NK-92 (cell line): ENCODE measurements at regions not wholly inside any gene's neighbourhood (a gene's known extent, or its start where the extent isn't known, plus 50 kb on each side); places are given as distances from the start of the nearest gene placed in this dataset.

Experiments
- DNase-seq: peaks from one replicate; lab custom pipeline; 2025; ENCODE audit not compliant: unreplicated experiment; lab: John Stamatoyannopoulos, UW

GRCh38 chr9:99430301-99430700 lies 208.2 kb downstream of the SEC61B start:
- no peak for DNase-seq

- DNase-seq = no peak
Observed at GRCh38 chr9:99431103-99431502, 209.0 kb downstream of the SEC61B start.

- DNase-seq = no peak
Observed at GRCh38 chr9:99432075-99432474, 210.0 kb downstream of the SEC61B start.

GRCh38 chr9:99433095-99433494 lies 211.0 kb downstream of the SEC61B start:
- no peak for DNase-seq

- peak; percentile 13 for DNase-seq
Observed at GRCh38 chr9:99433555-99433954, 211.5 kb downstream of the SEC61B start.

- DNase-seq = no peak
Observed at GRCh38 chr9:99436616-99437015, 214.5 kb downstream of the SEC61B start.

- DNase-seq = no peak
Observed at GRCh38 chr9:99437145-99437544, 215.1 kb downstream of the SEC61B start.

- no peak for DNase-seq
Observed at GRCh38 chr9:99438596-99438995, 216.5 kb downstream of the SEC61B start.

GRCh38 chr9:99441829-99442228 lies 219.7 kb downstream of the SEC61B start:
- no peak for DNase-seq

- DNase-seq = no peak
Observed at GRCh38 chr9:99445371-99445891, 223.3 kb downstream of the SEC61B start.

GRCh38 chr9:99445920-99446319 lies 223.8 kb downstream of the SEC61B start:
- no peak for DNase-seq

GRCh38 chr9:99447951-99448350 lies 225.9 kb downstream of the SEC61B start:
- DNase-seq = no peak

- no peak for DNase-seq
Observed at GRCh38 chr9:99449726-99450125, 227.6 kb downstream of the SEC61B start.

GRCh38 chr9:99451112-99451606 lies 229.1 kb downstream of the SEC61B start:
- DNase-seq = no peak

- no peak for DNase-seq
Observed at GRCh38 chr9:99457406-99457805, 235.3 kb downstream of the SEC61B start.

GRCh38 chr9:99457981-99458380 lies 235.9 kb downstream of the SEC61B start:
- no peak for DNase-seq

GRCh38 chr9:99459919-99460318 lies 237.8 kb downstream of the SEC61B start:
- no peak for DNase-seq

GRCh38 chr9:99463131-99463530 lies 241.0 kb downstream of the SEC61B start:
- no peak for DNase-seq

- DNase-seq = no peak
Observed at GRCh38 chr9:99464568-99464967, 242.5 kb downstream of the SEC61B start.

GRCh38 chr9:99465231-99465907 lies 243.3 kb downstream of the SEC61B start:
- DNase-seq = no peak

- DNase-seq = no peak
Observed at GRCh38 chr9:99466104-99466503, 244.0 kb downstream of the SEC61B start.

- DNase-seq = no peak
Observed at GRCh38 chr9:99466781-99467180, 244.7 kb downstream of the SEC61B start.

- DNase-seq = no peak
Observed at GRCh38 chr9:99471033-99471432, 249.0 kb downstream of the SEC61B start.
